ENCODE measurements at regions not wholly inside any gene's neighbourhood (a gene's known extent, or its start where the extent isn't known, plus 50 kb on each side); places are given as distances from the start of the nearest gene placed in this dataset.

DNA sequence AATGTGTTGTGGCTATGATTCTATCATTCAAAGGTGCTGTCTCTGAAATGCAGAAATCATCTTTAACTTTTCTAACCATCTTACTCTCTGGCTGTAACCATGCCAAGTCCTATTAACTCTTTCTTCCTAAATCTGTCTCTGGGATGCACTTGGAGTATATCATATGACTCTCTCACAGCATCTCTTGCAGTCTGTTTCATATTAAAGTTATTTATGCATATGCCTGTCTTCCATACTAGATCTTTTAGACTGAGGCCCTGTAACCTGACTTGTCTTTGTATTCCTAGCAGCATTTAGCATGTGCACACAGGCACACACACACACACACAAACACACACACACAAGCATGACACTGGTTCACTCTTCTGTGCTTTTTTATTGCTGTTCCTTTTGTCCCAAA is 320.6 kb downstream of the ETAA1 start:
- Histone ChIP-seq H3K36me3 (ENCODE audit: control insufficient read depth in 4 of 4, insufficient read depth in 4 of 4, low read length in 4 of 4) (no peaks in the 10 kb centered on the region), H3K27ac (ENCODE audit: low read depth in 1 of 2, low read length in 1 of 2) (no peak overlapping the region), H3K27me3 (ENCODE audit: control insufficient read depth in 3 of 3, insufficient read depth in 3 of 3, low read length in 2 of 3) (no peaks in the 10 kb centered on the region), H3K9ac (ENCODE audit: insufficient read depth in 1 of 2, low read length in 2 of 2) (no peak overlapping the region), H3K4me1 (ENCODE audit: control insufficient read depth in 5 of 5, insufficient read depth in 5 of 5, low read length in 5 of 5) (no peaks in the 10 kb centered on the region), H3K9me3 (ENCODE audit: control insufficient read depth in 4 of 4, insufficient read depth in 3 of 4, low read length in 3 of 4) (no peaks in the 10 kb centered on the region), H3K4me3 (no peak overlapping the region)
- no peak for ATAC-seq (ENCODE audit: insufficient read depth, low FRiP score)
- TF ChIP-seq, protein P1, sequence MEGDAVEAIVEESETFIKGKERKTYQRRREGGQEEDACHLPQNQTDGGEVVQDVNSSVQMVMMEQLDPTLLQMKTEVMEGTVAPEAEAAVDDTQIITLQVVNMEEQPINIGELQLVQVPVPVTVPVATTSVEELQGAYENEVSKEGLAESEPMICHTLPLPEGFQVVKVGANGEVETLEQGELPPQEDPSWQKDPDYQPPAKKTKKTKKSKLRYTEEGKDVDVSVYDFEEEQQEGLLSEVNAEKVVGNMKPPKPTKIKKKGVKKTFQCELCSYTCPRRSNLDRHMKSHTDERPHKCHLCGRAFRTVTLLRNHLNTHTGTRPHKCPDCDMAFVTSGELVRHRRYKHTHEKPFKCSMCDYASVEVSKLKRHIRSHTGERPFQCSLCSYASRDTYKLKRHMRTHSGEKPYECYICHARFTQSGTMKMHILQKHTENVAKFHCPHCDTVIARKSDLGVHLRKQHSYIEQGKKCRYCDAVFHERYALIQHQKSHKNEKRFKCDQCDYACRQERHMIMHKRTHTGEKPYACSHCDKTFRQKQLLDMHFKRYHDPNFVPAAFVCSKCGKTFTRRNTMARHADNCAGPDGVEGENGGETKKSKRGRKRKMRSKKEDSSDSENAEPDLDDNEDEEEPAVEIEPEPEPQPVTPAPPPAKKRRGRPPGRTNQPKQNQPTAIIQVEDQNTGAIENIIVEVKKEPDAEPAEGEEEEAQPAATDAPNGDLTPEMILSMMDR (IDR thresholded peaks at IDR 0.05; ENCODE audit: control extremely low read depth, extremely low read depth): no peak
- DNase-seq: no peak

DNA sequence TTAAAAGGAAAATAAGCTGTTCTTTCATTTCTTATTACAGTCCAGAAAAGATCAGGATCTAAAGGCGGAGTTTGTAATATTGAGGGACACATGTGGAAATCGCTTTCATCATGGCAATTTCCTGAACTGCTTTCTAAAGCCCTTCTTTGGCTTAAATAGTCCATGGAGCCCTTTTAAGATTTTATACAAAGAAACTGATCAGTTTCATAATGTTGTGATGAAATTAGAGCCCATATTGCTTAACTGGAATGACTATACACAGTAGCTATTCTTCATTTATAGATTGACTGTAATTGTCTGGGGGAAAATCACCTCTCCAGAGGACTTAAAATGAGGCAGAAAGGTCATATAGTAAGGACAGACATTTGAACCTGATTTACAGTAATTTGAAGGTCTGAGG is 322.2 kb downstream of the ETAA1 start:
- H3K4me1 ChIP-seq (ENCODE audit: control insufficient read depth in 5 of 5, insufficient read depth in 5 of 5, low read length in 5 of 5): no peaks in the 10 kb centered on the region
- DNase-seq (no peak), ATAC-seq (ENCODE audit: insufficient read depth, low FRiP score) (no peak)
- no peaks in the 10 kb centered on the region for H3K36me3 ChIP-seq (ENCODE audit: control insufficient read depth in 4 of 4, insufficient read depth in 4 of 4, low read length in 4 of 4)
- no peaks in the 10 kb centered on the region for H3K9me3 ChIP-seq (ENCODE audit: control insufficient read depth in 4 of 4, insufficient read depth in 3 of 4, low read length in 3 of 4)
- WGBS, 2 donors: 56 to 90% methylated on average over 2 of the region's 2 CpGs
- TF ChIP-seq, protein P1 (IDR thresholded peaks at IDR 0.05; ENCODE audit: control extremely low read depth, extremely low read depth): no peak
- H3K9ac ChIP-seq (ENCODE audit: insufficient read depth in 1 of 2, low read length in 2 of 2): no peak overlapping the region
- no peak overlapping the region for H3K27ac ChIP-seq (ENCODE audit: low read depth in 1 of 2, low read length in 1 of 2)
- no peak overlapping the region for H3K4me3 ChIP-seq
- H3K27me3 ChIP-seq (ENCODE audit: control insufficient read depth in 3 of 3, insufficient read depth in 3 of 3, low read length in 2 of 3): no peaks in the 10 kb centered on the region

GRCh38 chr2:67721516-67721915 is 324.4 kb downstream of the ETAA1 start:
- 76 to 83% methylated on average over 1 of the region's 1 CpG for WGBS, 2 donors
- Histone ChIP-seq H3K27ac (ENCODE audit: low read depth in 1 of 2, low read length in 1 of 2) (no peak overlapping the region), H3K27me3 (ENCODE audit: control insufficient read depth in 3 of 3, insufficient read depth in 3 of 3, low read length in 2 of 3) (no peaks in the 10 kb centered on the region), H3K9ac (ENCODE audit: insufficient read depth in 1 of 2, low read length in 2 of 2) (no peak overlapping the region), H3K9me3 (ENCODE audit: control insufficient read depth in 4 of 4, insufficient read depth in 3 of 4, low read length in 3 of 4) (no peaks in the 10 kb centered on the region), H3K4me3 (no peak overlapping the region), H3K4me1 (ENCODE audit: control insufficient read depth in 5 of 5, insufficient read depth in 5 of 5, low read length in 5 of 5) (no peaks in the 10 kb centered on the region), H3K36me3 (ENCODE audit: control insufficient read depth in 4 of 4, insufficient read depth in 4 of 4, low read length in 4 of 4) (no peaks in the 10 kb centered on the region)
- TF ChIP-seq, protein P1 (IDR thresholded peaks at IDR 0.05; ENCODE audit: control extremely low read depth, extremely low read depth): no peak
- no peak for ATAC-seq (ENCODE audit: insufficient read depth, low FRiP score)
- no peak for DNase-seq

DNA sequence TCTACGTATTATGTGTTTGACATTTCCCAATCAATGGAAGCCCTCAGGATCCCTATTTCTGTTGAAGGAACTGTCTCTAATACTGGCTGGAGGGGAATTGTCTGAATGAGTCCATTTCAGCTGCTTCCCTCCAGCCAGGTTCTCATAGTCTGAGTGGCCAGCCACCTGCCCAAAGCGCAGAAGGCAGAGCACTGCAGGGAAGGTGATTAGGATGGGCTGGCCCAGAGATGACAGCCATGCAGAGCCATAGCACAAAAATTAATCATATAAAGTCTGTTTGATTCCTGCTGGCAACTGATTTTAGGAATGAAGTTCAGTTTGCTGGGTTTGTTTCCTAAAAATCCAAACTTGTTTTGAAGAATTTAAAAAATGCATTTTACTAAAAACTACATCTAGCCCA is 327.1 kb downstream of the ETAA1 start:
- Histone ChIP-seq H3K4me1 (ENCODE audit: control insufficient read depth in 5 of 5, insufficient read depth in 5 of 5, low read length in 5 of 5) (no peaks in the 10 kb centered on the region), H3K9ac (ENCODE audit: insufficient read depth in 1 of 2, low read length in 2 of 2) (no peak overlapping the region), H3K27me3 (ENCODE audit: control insufficient read depth in 3 of 3, insufficient read depth in 3 of 3, low read length in 2 of 3) (no peaks in the 10 kb centered on the region), H3K9me3 (ENCODE audit: control insufficient read depth in 4 of 4, insufficient read depth in 3 of 4, low read length in 3 of 4) (no peaks in the 10 kb centered on the region), H3K36me3 (ENCODE audit: control insufficient read depth in 4 of 4, insufficient read depth in 4 of 4, low read length in 4 of 4) (no peaks in the 10 kb centered on the region), H3K4me3 (no peak overlapping the region), H3K27ac (ENCODE audit: low read depth in 1 of 2, low read length in 1 of 2) (no peak overlapping the region)
- ATAC-seq (ENCODE audit: insufficient read depth, low FRiP score) (no peak), DNase-seq (no peak)
- 97% methylated on average over 2 of the region's 2 CpGs for WGBS, 2 donors
- TF ChIP-seq, protein P1 (IDR thresholded peaks at IDR 0.05; ENCODE audit: control extremely low read depth, extremely low read depth): no peak
